Dendritic cell treated with granulocyte-macrophage colony-stimulating factor and Interleukin-4, amounts not matched to agents 40 ng/mL and 50 ng/mL, for 4 days (primary cell): ENCODE measurements at regions not wholly inside any gene's neighbourhood (a gene's known extent, or its start where the extent isn't known, plus 50 kb on each side); places are given as distances from the start of the nearest gene placed in this dataset.
"Not testable (repeated sequence)": the region's sequence is repeated elsewhere in the genome, so short reads cannot be mapped to it uniquely, and the experiment has no call there.

Source experiments
- H3K27ac Mint-ChIP-seq: one replicate; pipeline ENCODE4 v1.8.0; 2022; ENCODE audit warnings: mild to moderate bottlenecking, mixed read lengths
- H3K27me3 Mint-ChIP-seq: one replicate; pipeline ENCODE4 v1.8.0; 2022; ENCODE audit warnings: mild to moderate bottlenecking, mixed read lengths
- H3K36me3 Mint-ChIP-seq: one replicate; pipeline ENCODE4 v1.8.0; 2022; ENCODE audit warnings: low read depth, mixed read lengths
- H3K4me1 Mint-ChIP-seq: one replicate; pipeline ENCODE4 v1.8.0; 2022; ENCODE audit warnings: low read depth, mixed read lengths
- H3K4me3 Mint-ChIP-seq: one replicate; pipeline ENCODE4 v1.8.0; 2022; ENCODE audit warnings: mild to moderate bottlenecking, moderate library complexity, mixed read lengths
- H3K9me3 Mint-ChIP-seq: one replicate; pipeline ENCODE4 v1.8.0; 2022; ENCODE audit warnings: mixed read lengths
- intact Hi-C: fragments of 100-400 bp; cut with micrococcal nuclease; formaldehyde crosslinking; loops from one replicate; pipeline ENCODE4 v1.15.0; 2022

DNA sequence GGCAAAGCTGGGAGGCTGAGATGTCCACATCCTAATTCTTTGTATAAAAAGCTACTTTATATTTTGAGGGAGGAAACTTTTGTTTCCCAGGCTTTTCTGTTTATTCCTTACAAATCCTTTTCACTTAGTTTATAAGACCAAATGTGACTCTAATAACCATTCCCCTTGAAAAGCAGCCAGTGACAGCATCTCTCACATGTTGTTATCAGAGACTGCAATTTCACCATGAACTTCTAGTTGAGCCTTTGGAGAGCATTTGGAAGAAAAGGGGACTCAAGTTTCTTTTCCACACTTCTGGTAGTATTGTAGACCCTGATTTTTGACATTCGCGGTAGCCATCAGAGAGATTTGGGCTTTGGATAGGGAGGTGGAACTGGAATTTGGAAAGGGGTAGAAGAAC is 215.8 kb downstream of the RNF144B start:
- Mint-ChIP-seq H3K4me1 (no peaks in the 10 kb centered on the region), H3K27me3 (peaks cover 7% of the 10 kb centered on the region), H3K36me3 (no peaks in the 10 kb centered on the region), H3K27ac (no peak overlapping the region), H3K4me3 (no peak overlapping the region), H3K9me3 (no peaks in the 10 kb centered on the region)
- intact Hi-C loops, result no loop called here

DNA sequence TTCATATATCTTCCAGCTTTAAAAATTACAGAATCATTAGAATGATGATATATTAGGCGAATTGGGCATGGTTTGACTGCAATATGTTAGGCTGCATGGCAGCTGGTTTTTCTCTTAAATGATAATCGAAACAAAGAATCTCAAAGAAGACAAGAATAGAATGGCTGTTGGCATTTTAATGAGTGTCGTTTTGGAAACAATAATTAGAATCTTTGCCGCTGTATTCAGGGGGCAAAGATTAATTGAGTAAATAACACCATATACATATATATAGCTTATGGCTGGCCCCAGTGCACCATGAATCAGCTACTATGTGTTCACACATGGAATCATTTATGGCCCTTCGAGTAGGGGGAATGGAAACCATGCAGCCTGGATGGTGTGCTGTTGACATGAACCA is 216.2 kb downstream of the RNF144B start:
- no peak overlapping the region for H3K4me3 Mint-ChIP-seq
- H3K4me1 Mint-ChIP-seq, result no peaks in the 10 kb centered on the region
- no peaks in the 10 kb centered on the region for H3K9me3 Mint-ChIP-seq
- intact Hi-C loops, result no loop called here
- H3K36me3 Mint-ChIP-seq, result no peaks in the 10 kb centered on the region
- no peak overlapping the region for H3K27ac Mint-ChIP-seq
- peaks cover 7% of the 10 kb centered on the region for H3K27me3 Mint-ChIP-seq

DNA sequence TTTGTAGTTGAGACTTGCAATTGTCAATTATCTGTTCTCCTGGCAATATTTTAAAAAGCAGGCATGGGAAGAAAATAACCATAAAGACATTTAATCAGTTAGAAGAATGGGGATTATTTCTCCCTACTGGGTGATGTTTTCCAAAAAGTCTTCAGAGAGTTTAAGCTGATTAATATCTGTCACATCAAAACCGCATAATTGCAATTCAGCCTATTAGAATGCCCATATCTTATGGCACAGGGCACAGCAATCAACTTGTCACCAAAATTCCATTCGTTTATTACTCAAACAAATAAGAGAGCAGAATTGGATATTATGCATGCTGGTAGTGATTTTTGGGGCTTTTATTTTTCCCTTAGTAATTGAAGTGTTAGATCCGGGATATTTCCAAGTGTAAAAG is 218.7 kb downstream of the RNF144B start:
- Mint-ChIP-seq H3K4me3 (no peak overlapping the region), H3K27me3 (peaks cover 7% of the 10 kb centered on the region), H3K36me3 (no peaks in the 10 kb centered on the region), H3K9me3 (no peaks in the 10 kb centered on the region), H3K27ac (no peak overlapping the region), H3K4me1 (no peaks in the 10 kb centered on the region)
- intact Hi-C loops, result no loop called here

DNA sequence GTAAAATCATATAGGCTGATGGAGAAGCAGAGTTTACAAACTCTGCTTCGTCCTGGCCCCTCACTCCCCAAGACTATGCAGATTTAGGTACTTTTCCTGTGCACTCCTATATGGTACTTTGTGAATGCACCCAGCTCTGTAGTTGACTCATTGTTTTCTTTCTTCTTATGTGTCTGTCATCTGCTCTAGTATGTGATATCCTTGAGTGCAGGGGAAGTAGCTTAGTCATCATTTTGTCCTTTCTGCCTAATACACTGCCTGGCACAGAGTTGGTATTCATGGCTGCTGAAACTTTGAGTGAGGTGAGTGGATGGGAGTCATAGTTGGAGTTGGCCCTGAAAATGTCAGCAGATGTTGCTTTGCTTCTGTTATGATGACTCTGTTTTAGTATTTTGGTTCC is 222.6 kb downstream of the RNF144B start:
- Mint-ChIP-seq H3K27ac (no peak overlapping the region), H3K36me3 (no peaks in the 10 kb centered on the region), H3K4me3 (no peak overlapping the region), H3K9me3 (no peaks in the 10 kb centered on the region), H3K4me1 (no peaks in the 10 kb centered on the region), H3K27me3 (peaks cover 7% of the 10 kb centered on the region)
- intact Hi-C loops, result no loop called here

- Mint-ChIP-seq H3K9me3 (peaks cover 10% of the 10 kb centered on the region), H3K27me3 (peaks cover 6% of the 10 kb centered on the region), H3K4me3 (no peak overlapping the region)
Measured at GRCh38 chr6:18613319-18613925, 226.3 kb downstream of the RNF144B start.

DNA sequence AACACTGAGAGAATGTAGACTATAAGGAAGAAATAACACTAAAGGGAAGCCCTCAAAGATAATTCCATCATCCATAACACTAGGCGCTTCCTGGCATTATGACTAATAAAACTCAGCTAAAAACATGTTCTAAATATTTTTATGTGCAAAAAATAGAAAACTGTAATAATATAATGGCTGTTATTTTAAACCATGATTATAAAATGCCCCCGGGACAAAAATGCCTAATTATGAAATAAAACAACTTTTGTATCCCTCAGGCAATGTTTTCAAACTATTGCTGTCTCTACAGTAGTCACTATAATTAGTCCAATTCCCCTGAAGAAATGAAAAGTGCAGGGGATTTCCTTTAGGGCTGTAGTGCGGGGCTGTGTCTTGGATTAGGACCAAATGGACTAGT is 242.4 kb downstream of the RNF144B start:
- Mint-ChIP-seq H3K4me3 (no peak overlapping the region), H3K36me3 (no peaks in the 10 kb centered on the region), H3K4me1 (no peaks in the 10 kb centered on the region), H3K27ac (no peak overlapping the region), H3K9me3 (no peaks in the 10 kb centered on the region), H3K27me3 (no peaks in the 10 kb centered on the region)
- intact Hi-C loops, result no loop called here

More at GRCh38 chr6:18613319-18613925, 226.3 kb downstream of the RNF144B start:
- intact Hi-C loops, result no loop called here
- no peaks in the 10 kb centered on the region for H3K36me3 Mint-ChIP-seq
- no peaks in the 10 kb centered on the region for H3K4me1 Mint-ChIP-seq
- no peak overlapping the region for H3K27ac Mint-ChIP-seq

DNA sequence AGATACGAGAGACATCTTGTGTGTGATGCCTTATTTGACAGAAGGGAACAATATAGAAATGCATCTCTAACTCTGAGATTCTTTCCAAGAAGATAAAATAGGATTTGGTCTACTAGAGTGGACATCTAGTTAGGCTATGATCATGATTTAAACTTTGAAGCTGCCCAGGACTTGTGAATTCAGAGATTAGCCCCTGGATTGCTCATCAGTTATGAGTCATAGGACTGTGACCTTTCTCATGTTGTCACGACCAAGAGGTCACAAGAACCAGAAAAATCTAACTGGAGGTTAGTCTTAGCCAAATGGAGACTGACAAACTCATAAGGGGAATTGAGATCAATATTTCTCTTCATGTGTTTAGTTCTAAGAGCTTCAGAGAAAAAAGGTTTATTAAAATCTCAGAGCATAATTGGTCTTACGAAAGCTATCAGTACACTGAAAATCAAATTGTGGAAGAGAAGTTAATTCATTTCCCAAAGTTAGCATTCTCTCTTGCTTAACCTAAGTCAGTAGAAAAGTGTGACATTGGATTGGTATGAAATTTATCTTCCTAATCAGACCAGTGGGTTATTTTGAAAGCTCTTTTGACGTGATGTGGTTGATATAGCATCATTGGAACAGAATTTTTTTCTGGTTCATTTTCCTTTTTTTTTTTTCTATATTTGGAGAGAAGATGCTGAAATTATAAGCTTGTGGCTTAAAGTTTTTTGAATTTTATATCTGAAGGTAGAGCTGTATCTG is 245.7 kb downstream of the RNF144B start:
- Mint-ChIP-seq H3K27ac (no peak overlapping the region), H3K27me3 (no peaks in the 10 kb centered on the region), H3K4me1 (no peaks in the 10 kb centered on the region), H3K9me3 (no peaks in the 10 kb centered on the region), H3K36me3 (no peaks in the 10 kb centered on the region), H3K4me3 (no peak overlapping the region)
- intact Hi-C loops, result no loop called here

DNA sequence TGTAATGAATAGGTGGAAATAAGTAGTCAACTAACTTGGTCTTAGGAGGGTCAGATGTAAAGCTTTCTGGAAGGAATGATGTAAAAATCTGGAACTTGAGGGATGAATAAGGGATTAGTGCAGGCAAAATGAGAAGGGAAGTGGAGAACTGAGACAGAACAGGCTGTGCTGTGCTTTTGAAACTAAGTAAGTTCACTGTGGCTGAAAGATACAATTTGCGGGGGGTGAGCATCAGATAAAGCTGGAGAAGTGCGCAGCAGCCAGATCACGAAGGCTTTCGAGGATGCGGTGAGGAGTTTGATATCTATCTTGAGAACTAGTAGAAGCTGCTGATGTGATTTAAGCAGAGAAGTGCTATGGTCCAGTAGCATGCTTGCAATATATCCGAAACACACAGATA is 247.8 kb downstream of the RNF144B start:
- Mint-ChIP-seq H3K36me3 (no peaks in the 10 kb centered on the region), H3K27me3 (no peaks in the 10 kb centered on the region)
- intact Hi-C loops, result no loop called here

GRCh38 chr6:18640134-18640533 is 253.0 kb downstream of the RNF144B start:
- no peaks in the 10 kb centered on the region for H3K27me3 Mint-ChIP-seq
- no peaks in the 10 kb centered on the region for H3K4me1 Mint-ChIP-seq
- no peaks in the 10 kb centered on the region for H3K36me3 Mint-ChIP-seq
- H3K9me3 Mint-ChIP-seq, result peaks cover 21% of the 10 kb centered on the region
- intact Hi-C loops, result no loop called here
- no peak overlapping the region for H3K27ac Mint-ChIP-seq
- H3K4me3 Mint-ChIP-seq, result no peak overlapping the region

More for the DNA sequence above, 247.8 kb downstream of the RNF144B start:
- H3K4me3 Mint-ChIP-seq, result no peak overlapping the region
- no peaks in the 10 kb centered on the region for H3K9me3 Mint-ChIP-seq
- H3K27ac Mint-ChIP-seq, result no peak overlapping the region
- no peaks in the 10 kb centered on the region for H3K4me1 Mint-ChIP-seq

DNA sequence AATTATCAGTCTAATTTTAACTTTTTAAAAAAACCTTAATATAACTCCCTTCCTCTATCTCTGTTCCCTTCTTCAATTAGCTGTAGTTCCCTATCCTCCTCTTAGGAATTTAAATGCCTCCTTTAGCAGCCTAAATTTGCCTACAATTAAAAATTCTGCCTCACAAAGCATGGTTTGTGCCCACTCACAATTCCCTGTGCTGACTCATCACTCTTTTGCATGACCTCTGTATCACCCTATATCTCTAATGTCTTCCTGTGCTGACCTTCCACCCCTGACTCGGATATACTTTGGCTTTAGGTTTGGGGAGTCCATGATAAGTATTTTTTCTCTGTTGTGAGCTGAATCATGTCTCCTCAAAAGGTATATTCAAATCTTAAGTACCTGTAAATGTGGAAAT is 253.6 kb downstream of the RNF144B start:
- intact Hi-C loops, result no loop called here
- H3K4me1 Mint-ChIP-seq, result no peaks in the 10 kb centered on the region
- no peak overlapping the region for H3K27ac Mint-ChIP-seq

GRCh38 chr6:18654821-18655220 is 267.7 kb downstream of the RNF144B start:
- no peak overlapping the region for H3K4me3 Mint-ChIP-seq
- H3K36me3 Mint-ChIP-seq, result no peaks in the 10 kb centered on the region
- intact Hi-C loops, result no loop called here
- H3K9me3 Mint-ChIP-seq, result peaks cover 21% of the 10 kb centered on the region
- no peaks in the 10 kb centered on the region for H3K27me3 Mint-ChIP-seq
- no peak overlapping the region for H3K27ac Mint-ChIP-seq
- no peaks in the 10 kb centered on the region for H3K4me1 Mint-ChIP-seq

More for the DNA sequence above, 253.6 kb downstream of the RNF144B start:
- no peak overlapping the region for H3K4me3 Mint-ChIP-seq
- no peaks in the 10 kb centered on the region for H3K27me3 Mint-ChIP-seq
- H3K9me3 Mint-ChIP-seq, result peaks cover 21% of the 10 kb centered on the region
- H3K36me3 Mint-ChIP-seq, result no peaks in the 10 kb centered on the region

DNA sequence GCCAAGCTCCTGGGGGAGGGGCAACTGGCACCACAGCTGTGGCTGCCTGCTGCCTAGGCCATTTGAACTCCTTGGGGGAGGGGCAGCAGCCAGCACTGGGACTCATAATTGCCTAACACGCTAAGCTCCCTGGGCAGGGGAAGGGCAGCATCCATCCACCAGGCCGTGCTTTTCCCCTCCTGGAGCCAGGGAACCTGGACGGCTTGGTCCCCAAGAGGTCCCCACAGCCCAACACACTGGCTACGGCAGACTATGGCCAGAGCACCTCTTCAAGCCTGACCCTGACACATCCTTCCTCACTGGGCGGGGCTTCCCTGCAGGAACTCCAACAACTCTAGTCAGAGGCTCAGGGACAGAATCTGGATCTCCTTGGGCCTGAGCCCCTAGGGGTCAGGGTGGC is 269.4 kb downstream of the RNF144B start:
- no peaks in the 10 kb centered on the region for H3K36me3 Mint-ChIP-seq

DNA sequence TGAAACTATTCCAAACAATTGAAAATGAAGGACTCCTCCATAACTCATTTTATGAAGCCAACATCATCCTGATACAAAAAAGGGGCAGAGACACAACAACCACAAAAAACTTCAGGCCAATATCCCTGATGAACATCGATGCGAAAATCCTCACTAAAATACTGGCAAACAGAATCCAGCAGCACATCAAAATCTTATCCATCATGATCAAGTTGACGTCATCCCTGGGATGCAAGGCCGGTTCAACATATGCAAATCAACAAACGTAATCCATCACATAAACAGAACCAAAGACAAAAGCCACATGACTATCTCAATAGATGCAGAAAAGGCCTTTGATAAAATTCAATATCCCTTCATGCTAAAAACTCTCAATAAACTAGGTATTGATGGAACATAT is 272.8 kb downstream of the RNF144B start:
- H3K36me3 Mint-ChIP-seq, H3K27me3 Mint-ChIP-seq, H3K4me1 Mint-ChIP-seq, intact Hi-C loops, H3K4me3 Mint-ChIP-seq, H3K27ac Mint-ChIP-seq: not testable (repeated sequence)
- H3K9me3 Mint-ChIP-seq, result peaks cover 21% of the 10 kb centered on the region

More for the DNA sequence above, 269.4 kb downstream of the RNF144B start:
- no peaks in the 10 kb centered on the region for H3K27me3 Mint-ChIP-seq
- H3K27ac Mint-ChIP-seq, result no peak overlapping the region
- intact Hi-C loops, result no loop called here
- no peak overlapping the region for H3K4me3 Mint-ChIP-seq
- H3K9me3 Mint-ChIP-seq, result peaks cover 21% of the 10 kb centered on the region
- no peaks in the 10 kb centered on the region for H3K4me1 Mint-ChIP-seq

DNA sequence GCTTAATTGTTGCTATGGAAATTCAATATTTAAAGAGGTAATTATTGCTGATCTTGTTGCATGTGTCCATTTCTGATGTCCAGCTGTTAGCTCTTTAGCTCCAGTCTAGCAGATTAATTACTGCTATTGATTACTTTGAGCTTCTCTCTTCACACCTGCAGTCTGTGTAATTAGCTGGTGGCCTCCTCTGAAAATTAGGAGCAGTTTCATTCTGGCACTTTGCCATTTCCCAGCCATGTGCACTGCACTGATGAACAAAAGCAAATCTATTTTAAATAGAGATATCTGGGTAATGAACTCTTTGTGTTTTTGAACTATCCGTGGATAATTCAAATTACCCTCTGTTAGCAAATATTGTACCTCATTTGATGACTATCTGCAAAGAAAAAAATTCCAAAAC is 275.9 kb downstream of the RNF144B start:
- Mint-ChIP-seq H3K4me1 (no peaks in the 10 kb centered on the region), H3K27ac (no peak overlapping the region), H3K36me3 (no peaks in the 10 kb centered on the region), H3K9me3 (peaks cover 8% of the 10 kb centered on the region), H3K4me3 (no peak overlapping the region), H3K27me3 (no peaks in the 10 kb centered on the region)
- intact Hi-C loops, result no loop called here

- H3K4me3 Mint-ChIP-seq, result no peak overlapping the region
- intact Hi-C loops, result no loop called here
- H3K4me1 Mint-ChIP-seq, result no peaks in the 10 kb centered on the region
- H3K9me3 Mint-ChIP-seq, result no peaks in the 10 kb centered on the region
- no peaks in the 10 kb centered on the region for H3K27me3 Mint-ChIP-seq
- H3K36me3 Mint-ChIP-seq, result no peaks in the 10 kb centered on the region
- H3K27ac Mint-ChIP-seq, result no peak overlapping the region
Measured at GRCh38 chr6:18664401-18664800, 277.3 kb downstream of the RNF144B start.
